Activated CD4-positive, alpha-beta memory T cell treated with anti-CD3 and anti-CD28 coated beads, Interleukin-2, amount 10 ng/mL, durations not matched to agents 7 days and 5 days (primary cell): ENCODE measurements at regions not wholly inside any gene's neighbourhood (a gene's known extent, or its start where the extent isn't known, plus 50 kb on each side); places are given as distances from the start of the nearest gene placed in this dataset.

ENCODE experiments used
- CTCF ChIA-PET: fragments of 350-600 bp; sonication (Branson Sonifier 250); formaldehyde crosslinking; loops from one replicate; lab custom pipeline; 2021; ENCODE audit warnings: antibody characterized with exemption, inconsistent platforms; lab: Charles Lee
- POLR2A ChIA-PET: fragments of 350-600 bp; sonication (Branson Sonifier 250); formaldehyde crosslinking; loops from one replicate; lab custom pipeline; 2021; ENCODE audit warnings: antibody characterized with exemption; lab: Charles Lee
- DNase-seq: peaks from one replicate; pipeline ENCODE4 v3.0.0-alpha.2; 2020
- H3K27ac Mint-ChIP-seq: one replicate; pipeline ENCODE4 v1.8.0; 2021; ENCODE audit warnings: mild to moderate bottlenecking, mixed read lengths
- H3K27me3 Mint-ChIP-seq: one replicate; pipeline ENCODE4 v1.8.0; 2021; ENCODE audit warnings: mixed read lengths
- H3K36me3 Mint-ChIP-seq: one replicate; pipeline ENCODE4 v1.8.0; 2021; ENCODE audit warnings: low read depth, mixed read lengths
- H3K4me1 Mint-ChIP-seq: one replicate; pipeline ENCODE4 v1.8.0; 2021; ENCODE audit warnings: mixed read lengths
- H3K4me3 Mint-ChIP-seq: one replicate; pipeline ENCODE4 v1.8.0; 2021; ENCODE audit warnings: mild to moderate bottlenecking, mixed read lengths
- H3K9me3 Mint-ChIP-seq: one replicate; pipeline ENCODE4 v1.8.0; 2021; ENCODE audit warnings: mixed read lengths

- H3K4me3 Mint-ChIP-seq, result no peak overlapping the region
- no peaks in the 10 kb centered on the region for H3K9me3 Mint-ChIP-seq
- no peak overlapping the region for H3K27ac Mint-ChIP-seq
- H3K27me3 Mint-ChIP-seq, result no peaks in the 10 kb centered on the region
- ChIA-PET CTCF (no interaction called here), POLR2A (no interaction called here)
- peak; percentile 3 for DNase-seq
- no peaks in the 10 kb centered on the region for H3K36me3 Mint-ChIP-seq
- H3K4me1 Mint-ChIP-seq, result no peaks in the 10 kb centered on the region
Observed at GRCh38 chr22:47294222-47294532, 531.7 kb downstream of the TBC1D22A start.

- CTCF ChIA-PET, result no interaction called here
- Mint-ChIP-seq H3K9me3 (no peaks in the 10 kb centered on the region), H3K27ac (no peak overlapping the region), H3K36me3 (no peaks in the 10 kb centered on the region), H3K4me1 (no peaks in the 10 kb centered on the region), H3K4me3 (no peak overlapping the region), H3K27me3 (no peaks in the 10 kb centered on the region)
- POLR2A ChIA-PET, result no interaction called here
- no peak for DNase-seq
Observed at GRCh38 chr22:47293368-47294221, 531.1 kb downstream of the TBC1D22A start.

GRCh38 chr22:47292546-47293320 is 530.3 kb downstream of the TBC1D22A start:
- no peaks in the 10 kb centered on the region for H3K4me1 Mint-ChIP-seq
- H3K4me3 Mint-ChIP-seq, result no peak overlapping the region

GRCh38 chr22:47291565-47292495 is 529.4 kb downstream of the TBC1D22A start:
- ChIA-PET POLR2A (no interaction called here), CTCF (no interaction called here)
- no peaks in the 10 kb centered on the region for H3K9me3 Mint-ChIP-seq
- H3K4me1 Mint-ChIP-seq, result no peaks in the 10 kb centered on the region
- H3K4me3 Mint-ChIP-seq, result no peak overlapping the region
- no peaks in the 10 kb centered on the region for H3K27me3 Mint-ChIP-seq
- no peak for DNase-seq
- no peaks in the 10 kb centered on the region for H3K36me3 Mint-ChIP-seq
- no peak overlapping the region for H3K27ac Mint-ChIP-seq

More at GRCh38 chr22:47292546-47293320, 530.3 kb downstream of the TBC1D22A start:
- Mint-ChIP-seq H3K27me3 (no peaks in the 10 kb centered on the region), H3K36me3 (no peaks in the 10 kb centered on the region), H3K27ac (no peak overlapping the region), H3K9me3 (no peaks in the 10 kb centered on the region)
- ChIA-PET CTCF (no interaction called here), POLR2A (no interaction called here)
- no peak for DNase-seq

- no peak for DNase-seq
- Mint-ChIP-seq H3K27ac (no peak overlapping the region), H3K4me1 (no peaks in the 10 kb centered on the region), H3K9me3 (no peaks in the 10 kb centered on the region), H3K27me3 (no peaks in the 10 kb centered on the region), H3K36me3 (no peaks in the 10 kb centered on the region), H3K4me3 (no peak overlapping the region)
- CTCF ChIA-PET, result no interaction called here
- POLR2A ChIA-PET, result no interaction called here
Observed at GRCh38 chr22:47290706-47291430, 528.4 kb downstream of the TBC1D22A start.

- Mint-ChIP-seq H3K9me3 (no peaks in the 10 kb centered on the region), H3K27ac (no peak overlapping the region), H3K4me1 (no peaks in the 10 kb centered on the region), H3K36me3 (no peaks in the 10 kb centered on the region), H3K27me3 (no peaks in the 10 kb centered on the region), H3K4me3 (no peak overlapping the region)
- ChIA-PET CTCF (no interaction called here), POLR2A (no interaction called here)
- DNase-seq, result no peak
Observed at GRCh38 chr22:47289336-47289985, 527.0 kb downstream of the TBC1D22A start.

GRCh38 chr22:47288680-47289079 is 526.2 kb downstream of the TBC1D22A start:
- H3K27me3 Mint-ChIP-seq, result no peaks in the 10 kb centered on the region
- no peaks in the 10 kb centered on the region for H3K36me3 Mint-ChIP-seq
- ChIA-PET POLR2A (no interaction called here), CTCF (no interaction called here)
- DNase-seq, result no peak
- H3K9me3 Mint-ChIP-seq, result no peaks in the 10 kb centered on the region
- H3K27ac Mint-ChIP-seq, result no peak overlapping the region
- H3K4me1 Mint-ChIP-seq, result no peaks in the 10 kb centered on the region
- no peak overlapping the region for H3K4me3 Mint-ChIP-seq

- H3K27ac Mint-ChIP-seq, result no peak overlapping the region
- ChIA-PET CTCF (no interaction called here), POLR2A (no interaction called here)
- no peaks in the 10 kb centered on the region for H3K9me3 Mint-ChIP-seq
- H3K4me1 Mint-ChIP-seq, result no peaks in the 10 kb centered on the region
- no peak overlapping the region for H3K4me3 Mint-ChIP-seq
- H3K27me3 Mint-ChIP-seq, result no peaks in the 10 kb centered on the region
- no peaks in the 10 kb centered on the region for H3K36me3 Mint-ChIP-seq
- DNase-seq, result no peak
Observed at GRCh38 chr22:47287516-47287915, 525.1 kb downstream of the TBC1D22A start.

- H3K4me3 Mint-ChIP-seq, result no peak overlapping the region
- CTCF ChIA-PET, result no interaction called here
- H3K9me3 Mint-ChIP-seq, result no peaks in the 10 kb centered on the region
Observed at GRCh38 chr22:47286590-47286989, 524.1 kb downstream of the TBC1D22A start.

GRCh38 chr22:47285981-47286380 is 523.5 kb downstream of the TBC1D22A start:
- Mint-ChIP-seq H3K4me1 (no peaks in the 10 kb centered on the region), H3K4me3 (no peak overlapping the region), H3K27me3 (no peaks in the 10 kb centered on the region), H3K27ac (no peak overlapping the region), H3K36me3 (no peaks in the 10 kb centered on the region), H3K9me3 (no peaks in the 10 kb centered on the region)
- DNase-seq, result no peak
- POLR2A ChIA-PET, result no interaction called here
- CTCF ChIA-PET, result no interaction called here

More at GRCh38 chr22:47286590-47286989, 524.1 kb downstream of the TBC1D22A start:
- POLR2A ChIA-PET, result no interaction called here
- DNase-seq, result no peak
- Mint-ChIP-seq H3K36me3 (no peaks in the 10 kb centered on the region), H3K27me3 (no peaks in the 10 kb centered on the region), H3K27ac (no peak overlapping the region), H3K4me1 (no peaks in the 10 kb centered on the region)

GRCh38 chr22:47284822-47285221 is 522.4 kb downstream of the TBC1D22A start:
- POLR2A ChIA-PET, result no interaction called here
- Mint-ChIP-seq H3K36me3 (no peaks in the 10 kb centered on the region), H3K4me3 (no peak overlapping the region), H3K27ac (no peak overlapping the region), H3K27me3 (no peaks in the 10 kb centered on the region), H3K9me3 (no peaks in the 10 kb centered on the region), H3K4me1 (no peaks in the 10 kb centered on the region)
- CTCF ChIA-PET, result no interaction called here
- no peak for DNase-seq

GRCh38 chr22:47284360-47284759 is 521.9 kb downstream of the TBC1D22A start:
- Mint-ChIP-seq H3K27ac (no peak overlapping the region), H3K4me1 (no peaks in the 10 kb centered on the region), H3K4me3 (no peak overlapping the region), H3K27me3 (no peaks in the 10 kb centered on the region), H3K9me3 (no peaks in the 10 kb centered on the region), H3K36me3 (no peaks in the 10 kb centered on the region)
- CTCF ChIA-PET, result no interaction called here
- no peak for DNase-seq
- POLR2A ChIA-PET, result no interaction called here
